HEK293 (cell line): ENCODE measurements at regions not wholly inside any gene's neighbourhood (a gene's known extent, or its start where the extent isn't known, plus 50 kb on each side); places are given as distances from the start of the nearest gene placed in this dataset.

Experiments
- HOXA7 ChIP-seq: sonication (generic); formaldehyde crosslinking; IDR thresholded peaks from 2 replicates; pipeline ENCODE4 v1.8.1; 2022; ENCODE audit warnings: missing genetic modification reagents, borderline replicate concordance
- ZNF19 ChIP-seq: fragments of 450-650 bp; formaldehyde crosslinking; IDR thresholded peaks from 2 replicates; pipeline ENCODE4; 2016; ENCODE audit warnings: missing biosample characterization, missing genetic modification characterization, low read depth
- ZNF335 ChIP-seq: fragments of 450-650 bp; formaldehyde crosslinking; conservative IDR thresholded peaks from 2 replicates; pipeline ENCODE4 v1.5.1; 2016; ENCODE audit warnings: missing biosample characterization, missing genetic modification characterization
- ZNF416 ChIP-seq: fragments of 450-650 bp; formaldehyde crosslinking; IDR thresholded peaks from 2 replicates; pipeline ENCODE4 v1.5.1; 2016; ENCODE audit warnings: missing biosample characterization, missing genetic modification characterization
- ZNF777 ChIP-seq: fragments of 450-650 bp; formaldehyde crosslinking; IDR thresholded peaks from 2 replicates; pipeline ENCODE4 v1.5.1; 2017; ENCODE audit warnings: missing biosample characterization, missing genetic modification characterization, borderline replicate concordance
- ZSCAN5A ChIP-seq: fragments of 450-650 bp; formaldehyde crosslinking; IDR thresholded peaks from 2 replicates; pipeline ENCODE4 v1.5.1; 2016; ENCODE audit warnings: missing biosample characterization, missing genetic modification characterization

- TF ChIP-seq ZNF416 (tag by site-specific recombination) = no peak
- TF ChIP-seq HOXA7 (CRISPR knock-in tag) = no peak
- TF ChIP-seq ZNF335 (tag by site-specific recombination) = no peak
- TF ChIP-seq ZNF19 (tag by site-specific recombination) = no peak
- TF ChIP-seq ZNF777 (tag by site-specific recombination) = no peak
- no peak for TF ChIP-seq ZSCAN5A
These were observed 82.8 kb upstream of the SLC4A4 start for GRCh38 chr4:71255976-71256375.
